T47D (cell line): ENCODE measurements at regions not wholly inside any gene's neighbourhood (a gene's known extent, or its start where the extent isn't known, plus 50 kb on each side); places are given as distances from the start of the nearest gene placed in this dataset.
"Not testable (repeated sequence)": the region's sequence is repeated elsewhere in the genome, so short reads cannot be mapped to it uniquely, and the experiment has no call there.

Source experiments
- DNase-seq, 2 experiments: peaks; one replicate each; pipeline versions ENCODE4 v3.0.0 to v3.0.0-alpha.2; 2011 to 2012; ENCODE audit warnings: low read depth in 1 of 2, low spot score in 1 of 2
- JUND ChIP-seq: IDR thresholded peaks from 2 replicates; pipeline ENCODE4 v1.6.1; 2012; ENCODE audit warnings: low read depth
- in situ Hi-C: cut with HindIII; loops from 2 replicates; pipeline ENCODE4 v1.10.0; 2016; ENCODE audit warnings: low sequenced_read_pairs, low pct_unique_long_range_greater_than_20kb

GRCh38 chr4:74505355-74505978, 60.5 kb downstream of the AREG start:
- peak in 1 of 2 experiments; percentile 44 for DNase-seq
- in situ Hi-C loops = not testable (repeated sequence)

DNA sequence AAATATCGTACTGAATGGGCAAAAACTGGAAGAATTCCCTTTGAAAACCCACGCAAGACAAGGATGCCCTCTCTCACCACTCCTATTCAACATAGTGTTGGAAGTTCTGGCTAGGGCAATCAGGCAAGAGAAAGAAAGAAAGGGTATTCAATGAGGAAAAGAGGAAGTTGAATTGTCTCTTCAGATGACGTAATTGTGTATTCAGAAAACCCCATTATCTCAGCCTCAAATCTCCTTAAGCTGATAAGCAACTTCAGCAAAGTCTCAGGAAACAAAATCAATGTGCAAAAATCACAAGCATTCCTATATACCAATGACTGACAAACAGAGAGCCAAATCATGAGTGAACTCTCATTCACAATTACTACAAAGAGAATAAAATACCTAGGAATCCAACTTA, 64.4 kb downstream of the AREG start:
- DNase-seq, in situ Hi-C loops: not testable (repeated sequence)

DNA sequence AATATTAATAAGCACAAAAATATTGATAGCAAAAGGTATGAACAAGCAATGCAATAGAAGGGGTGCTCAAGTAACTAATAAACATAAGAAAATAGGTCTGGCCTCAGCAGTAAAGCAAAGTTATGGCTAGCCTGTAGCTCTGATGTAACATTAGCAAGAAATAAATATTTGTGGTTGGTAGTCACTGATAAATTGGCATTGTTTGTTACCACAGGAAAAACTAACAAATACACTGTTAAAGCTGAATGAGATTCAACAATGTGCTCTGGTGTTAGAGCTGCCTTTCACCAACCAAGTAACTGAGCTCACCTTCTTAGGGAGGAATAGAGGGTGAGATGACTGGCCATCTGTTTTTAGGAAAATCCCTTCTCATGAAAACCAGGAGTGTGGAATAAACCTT, 71.4 kb downstream of the AREG start:
- TF ChIP-seq JUND = no peak
- in situ Hi-C loops = no loop called here
- no peak for DNase-seq

DNA sequence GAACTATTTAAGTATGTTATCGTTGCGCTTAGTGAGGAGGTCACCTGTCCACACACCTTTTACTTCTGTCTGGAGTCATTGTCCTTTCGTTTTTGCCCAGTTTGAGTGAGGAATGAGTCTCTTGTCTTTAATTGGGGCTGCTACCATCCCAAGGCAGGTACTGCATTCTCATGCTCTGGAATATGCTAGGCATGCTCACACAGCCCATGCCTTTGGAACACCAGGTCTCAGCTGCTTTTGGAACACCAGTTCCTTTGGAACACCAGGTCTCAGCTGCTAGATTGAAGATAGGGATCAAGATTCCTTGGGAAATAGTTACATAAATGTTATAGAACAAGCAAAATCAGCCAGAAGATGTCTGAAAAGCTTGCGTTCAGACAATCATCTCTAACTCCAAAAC, 73.1 kb downstream of the AREG start:
- TF ChIP-seq JUND = no peak
- no peak for DNase-seq
- in situ Hi-C loops = no loop called here

DNA sequence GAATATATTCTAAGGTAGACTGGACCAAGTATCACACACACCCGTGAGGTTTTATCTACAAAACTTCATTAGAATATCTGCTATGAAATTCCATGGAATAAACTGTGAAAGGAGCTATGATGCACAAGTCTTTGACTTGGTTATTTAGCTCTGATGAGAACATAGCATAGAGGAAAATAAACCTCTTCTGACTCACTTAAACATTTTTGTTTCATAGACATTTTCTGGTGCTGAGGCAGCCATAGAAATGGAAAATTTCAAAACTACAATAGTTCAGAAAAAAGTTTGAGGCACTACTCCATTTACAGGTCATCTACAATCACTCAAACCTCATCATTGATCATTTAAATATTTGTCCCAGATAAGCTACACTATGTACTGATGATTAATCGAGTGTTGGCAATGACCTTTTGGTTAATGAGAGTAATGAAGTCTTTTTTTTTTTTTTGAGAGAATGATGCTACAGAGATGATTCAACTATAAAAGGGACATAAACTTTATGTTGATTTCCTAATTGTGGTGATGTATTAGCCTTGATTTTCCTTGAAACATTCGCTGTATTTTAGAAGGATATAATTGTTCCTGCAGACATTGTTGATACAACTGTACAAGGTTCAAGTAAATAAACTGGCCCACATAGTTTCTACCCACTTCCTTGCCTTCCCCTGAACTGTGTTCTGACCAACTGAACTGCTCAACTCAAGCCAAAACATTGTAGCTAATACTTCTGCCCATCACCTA, 77.5 kb downstream of the AREG start:
- no peak for DNase-seq
- in situ Hi-C loops = no loop called here
- TF ChIP-seq JUND = no peak

GRCh38 chr4:74523096-74523495, 78.2 kb downstream of the AREG start:
- no peak for DNase-seq
- in situ Hi-C loops = no loop called here
- no peak for TF ChIP-seq JUND

- in situ Hi-C loops = no loop called here
- TF ChIP-seq JUND = no peak
- DNase-seq = no peak
Observed at GRCh38 chr4:74524985-74525384, 80.0 kb downstream of the AREG start.

- no peak for TF ChIP-seq JUND
- DNase-seq = no peak
- in situ Hi-C loops = no loop called here
Observed at GRCh38 chr4:74527049-74527448, 82.1 kb downstream of the AREG start.

DNA sequence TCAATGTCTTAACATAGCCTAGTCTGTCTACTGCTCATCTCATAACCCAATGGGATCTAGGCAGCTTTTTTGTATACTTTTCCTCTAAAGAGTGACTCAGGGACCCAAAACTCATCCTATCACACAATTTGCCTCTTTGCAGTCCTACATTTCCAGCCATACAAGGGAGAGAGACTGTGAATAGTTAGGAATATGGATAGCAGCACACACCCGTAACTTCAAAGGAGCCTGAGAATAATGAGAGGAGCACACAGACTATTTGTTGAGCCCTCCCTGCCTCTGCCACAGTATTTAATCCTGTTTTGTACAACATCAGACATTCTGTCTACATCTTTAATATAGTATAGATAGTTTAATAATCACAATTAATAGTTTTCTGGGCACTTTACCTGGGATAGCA, 83.2 kb downstream of the AREG start:
- no peak for TF ChIP-seq JUND
- in situ Hi-C loops = no loop called here
- no peak for DNase-seq

DNA sequence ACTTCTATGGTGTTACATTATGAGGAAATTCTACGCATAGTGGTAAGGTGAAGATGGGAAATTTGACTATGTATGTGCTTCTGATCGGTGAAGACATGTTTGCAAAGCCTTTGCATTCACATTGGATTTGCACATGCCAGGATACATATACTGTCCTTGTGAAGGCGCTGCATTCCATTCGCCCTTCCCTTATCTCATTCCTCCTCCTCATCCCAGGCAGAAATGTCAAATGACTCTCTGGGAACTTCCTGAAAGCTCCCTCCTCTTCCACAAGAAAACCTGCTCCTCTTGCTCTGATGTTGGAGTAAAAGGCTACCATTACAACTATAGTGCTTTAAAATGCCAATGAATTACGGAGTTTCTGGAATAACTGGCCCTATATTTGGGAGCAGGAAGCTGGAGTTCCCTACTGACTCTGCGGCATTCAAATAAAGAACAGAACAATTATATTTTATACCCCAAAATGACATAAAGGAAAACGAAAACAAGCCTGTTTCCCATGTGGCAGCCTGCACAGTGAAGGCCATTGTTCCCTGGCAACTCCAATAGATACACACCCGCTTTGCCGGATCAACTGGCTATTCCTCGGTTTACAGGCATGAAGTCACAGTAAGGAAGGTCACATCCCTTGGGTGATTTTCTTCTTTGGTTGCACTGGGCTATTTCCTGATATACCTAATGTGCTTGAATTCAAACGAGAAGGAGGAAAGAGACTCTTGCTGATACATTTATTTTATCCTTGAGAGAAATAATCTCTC, 84.5 kb downstream of the AREG start:
- in situ Hi-C loops = no loop called here
- no peak for TF ChIP-seq JUND
- no peak for DNase-seq

DNA sequence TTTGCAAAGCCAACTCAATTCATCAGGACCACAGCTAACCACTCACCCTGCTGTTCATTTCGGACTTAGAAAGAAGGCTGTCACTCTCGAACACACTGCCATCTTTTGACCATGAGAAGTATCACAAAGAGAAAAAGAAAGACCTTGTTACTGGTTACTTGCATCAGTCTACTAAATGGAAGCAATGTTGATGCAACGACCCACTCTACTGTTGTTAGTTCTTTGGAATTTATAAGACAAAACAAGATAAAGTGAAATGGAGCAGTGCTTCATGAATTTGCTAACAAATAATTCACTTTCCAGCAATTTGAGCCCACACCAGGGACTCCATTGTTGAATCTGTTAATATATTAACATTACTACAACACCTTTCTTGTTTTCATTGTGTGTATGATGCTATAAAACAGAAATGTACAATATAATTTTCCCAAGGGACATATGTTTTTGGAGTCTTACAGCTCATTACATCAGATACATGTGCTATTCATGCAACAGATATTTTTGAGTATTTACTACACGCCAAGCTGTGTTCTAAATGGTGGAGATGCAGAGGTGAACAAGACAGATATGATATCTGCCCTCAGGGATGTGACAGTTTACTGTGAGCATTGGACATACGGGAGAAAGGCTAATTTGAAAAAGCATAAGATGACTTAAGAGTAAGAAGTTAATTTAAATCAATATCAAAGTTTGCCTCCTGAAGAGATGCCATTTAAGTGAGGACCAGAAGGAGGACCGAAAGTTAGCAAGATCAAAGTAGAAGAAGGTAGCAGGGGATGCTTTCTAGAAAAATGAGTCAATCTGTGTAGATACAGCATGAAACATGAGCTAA, 87.2 kb downstream of the AREG start:
- TF ChIP-seq JUND = no peak
- in situ Hi-C loops = no loop called here
- DNase-seq = peak; percentile 33 to 89

DNA sequence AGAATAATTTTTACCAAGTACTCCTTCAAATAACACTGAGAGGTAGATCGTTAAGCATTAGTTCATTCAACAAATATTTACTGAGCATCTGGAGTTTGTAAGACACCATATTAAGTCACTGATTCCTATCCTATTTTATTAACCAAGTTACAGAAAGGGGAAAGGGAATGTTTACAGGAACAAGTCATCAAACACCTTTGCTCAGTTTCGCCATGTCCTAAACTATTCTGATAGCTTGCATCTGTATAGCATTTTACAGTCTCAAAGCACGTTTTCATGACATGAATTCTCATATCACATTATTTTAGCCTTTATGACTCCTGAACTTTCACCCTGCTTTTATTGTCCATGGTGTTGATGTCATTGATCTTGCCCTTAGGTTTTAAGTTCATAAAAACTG, 89.2 kb downstream of the AREG start:
- TF ChIP-seq JUND = no peak
- in situ Hi-C loops = no loop called here

More for the DNA sequence above, 89.2 kb downstream of the AREG start:
- no peak for DNase-seq
